ENCODE measurements at regions not wholly inside any gene's neighbourhood (a gene's known extent, or its start where the extent isn't known, plus 50 kb on each side); places are given as distances from the start of the nearest gene placed in this dataset.

GRCh38 chr1:220438741-220439140 is 89.2 kb upstream of the MARK1 start:
- ChIA-PET POLR2A (ENCODE audit: low non-redundant PET) (no interaction called here), CTCF (interaction anchor here (1.5 kb wide), 1 partner anchor 142 kb away, joined by 5 read pairs; no protein-coding TSS in a partner anchor)
- TF ChIP-seq CTCF (conservative IDR thresholded peaks at IDR 0.05; ENCODE audit: low read depth), result no peak
- DNase-seq (ENCODE audit: low spot score), result no peak
- no peak overlapping the region for H3K27ac ChIP-seq

DNA sequence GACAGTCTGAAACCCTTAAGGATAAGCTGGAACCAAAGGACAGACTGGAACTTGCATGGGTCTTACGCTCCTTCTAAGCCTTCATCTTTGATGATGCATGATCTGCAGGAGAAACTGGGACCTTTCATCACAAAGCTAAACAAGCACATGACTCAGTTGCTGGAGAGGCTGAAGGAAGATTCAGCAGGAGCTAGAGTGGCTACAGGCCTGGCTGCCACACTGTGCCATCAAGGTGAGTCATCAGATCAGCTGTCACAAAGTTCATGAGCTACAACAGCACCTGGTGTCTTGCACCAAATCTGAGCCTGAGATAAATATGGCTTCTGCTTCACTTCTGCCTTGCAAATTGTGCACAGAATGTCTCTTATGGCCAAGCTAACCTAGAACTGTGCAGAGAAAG is 95.5 kb upstream of the MARK1 start:
- CTCF ChIA-PET, result interaction anchor here (0.7 to 1.1 kb wide), 3 partner anchors 61 to 344 kb away, joined by 3 to 5 read pairs (median 4); no protein-coding TSS in a partner anchor
- POLR2A ChIA-PET (ENCODE audit: low non-redundant PET), result no interaction called here
- no peak overlapping the region for H3K27ac ChIP-seq
- no peak for DNase-seq (ENCODE audit: low spot score)
- TF ChIP-seq CTCF (conservative IDR thresholded peaks at IDR 0.05; ENCODE audit: low read depth), result no peak

DNA sequence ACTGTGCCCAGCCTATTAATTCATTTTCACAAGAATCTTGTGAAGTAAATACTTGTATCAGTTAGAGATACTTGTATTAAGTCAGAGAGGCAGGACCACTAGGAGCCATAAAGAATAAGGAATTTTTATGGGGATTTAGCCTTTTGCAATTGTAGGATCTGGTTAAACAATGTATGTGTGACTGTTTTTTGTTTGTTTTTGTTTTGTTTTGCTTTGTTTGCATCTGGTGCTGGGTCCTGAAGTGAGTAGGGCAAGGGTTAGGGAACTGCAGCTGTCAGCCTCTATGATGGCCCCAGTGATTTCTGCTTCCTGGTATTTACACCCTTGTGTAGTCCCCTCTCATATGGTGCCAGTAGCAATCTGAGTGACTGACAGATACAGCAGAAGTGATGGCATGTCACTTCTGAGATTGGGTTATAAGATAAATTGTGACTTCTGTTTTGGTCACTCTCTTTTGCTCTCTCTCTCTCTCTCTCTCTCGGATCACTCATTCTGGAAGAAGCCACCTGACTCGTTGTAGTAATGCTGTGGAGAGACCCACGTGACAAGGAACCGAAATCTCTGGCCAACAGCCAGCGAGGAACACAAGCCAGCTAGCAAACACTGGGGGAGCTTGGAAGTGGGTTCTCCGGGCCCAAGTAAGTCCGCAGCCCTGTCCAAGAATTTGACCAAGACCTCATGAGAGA is 96.2 kb upstream of the MARK1 start:
- DNase-seq (ENCODE audit: low spot score), result no peak
- no peak for TF ChIP-seq CTCF (conservative IDR thresholded peaks at IDR 0.05; ENCODE audit: low read depth)
- H3K27ac ChIP-seq, result no peak overlapping the region
- ChIA-PET POLR2A (ENCODE audit: low non-redundant PET) (no interaction called here), CTCF (interaction anchor here (0.9 to 1.1 kb wide), 2 partner anchors 151 to 345 kb away, joined by 4 to 5 read pairs; no protein-coding TSS in a partner anchor)

GRCh38 chr1:220430586-220430985 is 97.3 kb upstream of the MARK1 start:
- CTCF ChIA-PET, result interaction anchor here (0.6 kb wide), 1 partner anchor 272 kb away, joined by 3 read pairs; no protein-coding TSS in a partner anchor
- no peak for DNase-seq (ENCODE audit: low spot score)
- no peak for TF ChIP-seq CTCF (conservative IDR thresholded peaks at IDR 0.05; ENCODE audit: low read depth)
- no peak overlapping the region for H3K27ac ChIP-seq
- POLR2A ChIA-PET (ENCODE audit: low non-redundant PET), result no interaction called here

- CTCF ChIA-PET, result interaction anchor here (0.6 kb wide), 1 partner anchor 271 kb away, joined by 3 read pairs; no protein-coding TSS in a partner anchor
- POLR2A ChIA-PET (ENCODE audit: low non-redundant PET), result no interaction called here
- DNase-seq (ENCODE audit: low spot score), result peak; percentile 58
- no peak overlapping the region for H3K27ac ChIP-seq
- no peak for TF ChIP-seq CTCF (conservative IDR thresholded peaks at IDR 0.05; ENCODE audit: low read depth)
Measured at GRCh38 chr1:220430059-220430458, 97.9 kb upstream of the MARK1 start.

DNA sequence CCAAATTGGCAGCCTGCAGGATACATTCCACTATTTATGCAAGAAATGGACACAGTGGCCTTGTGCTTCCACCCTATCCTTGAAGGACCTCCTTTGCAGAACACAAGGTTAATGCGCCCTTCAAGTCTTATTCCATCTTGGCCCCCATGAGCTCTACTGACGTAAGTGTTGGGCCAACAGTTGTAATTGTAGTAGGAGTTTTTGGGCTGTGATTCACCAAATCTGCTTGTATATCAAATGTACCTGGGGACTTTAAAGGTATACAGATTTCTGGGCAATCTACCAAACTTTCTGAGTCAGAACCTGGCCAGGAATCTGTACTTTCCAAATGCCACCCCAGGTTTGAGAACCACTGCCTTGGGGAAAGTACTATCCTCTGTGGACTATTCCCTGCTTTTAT is 100.9 kb upstream of the MARK1 start:
- CTCF ChIA-PET, result no interaction called here
- POLR2A ChIA-PET (ENCODE audit: low non-redundant PET), result no interaction called here
- H3K27ac ChIP-seq, result no peak overlapping the region
- no peak for TF ChIP-seq CTCF (conservative IDR thresholded peaks at IDR 0.05; ENCODE audit: low read depth)
- DNase-seq (ENCODE audit: low spot score), result peak; percentile 54
